ENCODE measurements at regions not wholly inside any gene's neighbourhood (a gene's known extent, or its start where the extent isn't known, plus 50 kb on each side); places are given as distances from the start of the nearest gene placed in this dataset.

DNA sequence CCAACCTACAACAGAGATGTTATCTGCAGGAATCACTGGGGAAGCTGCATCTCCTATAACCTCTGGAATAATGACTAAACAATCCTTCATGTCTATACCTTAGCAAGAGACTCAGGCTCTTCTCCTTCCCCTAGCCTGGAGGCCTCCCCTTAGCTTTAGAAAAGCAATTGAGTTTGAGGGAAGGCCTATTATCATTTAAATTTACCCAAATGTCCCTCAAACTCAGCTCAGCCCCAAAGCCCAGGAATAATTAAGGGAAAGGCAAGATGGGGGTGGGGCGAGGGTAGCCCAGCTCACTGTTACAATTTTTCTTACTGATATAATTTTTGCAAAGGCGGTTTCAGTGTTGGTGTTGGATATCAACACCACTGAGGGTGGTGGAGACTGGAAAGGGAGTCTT, 151.4 kb upstream of the EEA1 start:
- TF ChIP-seq, protein P1, sequence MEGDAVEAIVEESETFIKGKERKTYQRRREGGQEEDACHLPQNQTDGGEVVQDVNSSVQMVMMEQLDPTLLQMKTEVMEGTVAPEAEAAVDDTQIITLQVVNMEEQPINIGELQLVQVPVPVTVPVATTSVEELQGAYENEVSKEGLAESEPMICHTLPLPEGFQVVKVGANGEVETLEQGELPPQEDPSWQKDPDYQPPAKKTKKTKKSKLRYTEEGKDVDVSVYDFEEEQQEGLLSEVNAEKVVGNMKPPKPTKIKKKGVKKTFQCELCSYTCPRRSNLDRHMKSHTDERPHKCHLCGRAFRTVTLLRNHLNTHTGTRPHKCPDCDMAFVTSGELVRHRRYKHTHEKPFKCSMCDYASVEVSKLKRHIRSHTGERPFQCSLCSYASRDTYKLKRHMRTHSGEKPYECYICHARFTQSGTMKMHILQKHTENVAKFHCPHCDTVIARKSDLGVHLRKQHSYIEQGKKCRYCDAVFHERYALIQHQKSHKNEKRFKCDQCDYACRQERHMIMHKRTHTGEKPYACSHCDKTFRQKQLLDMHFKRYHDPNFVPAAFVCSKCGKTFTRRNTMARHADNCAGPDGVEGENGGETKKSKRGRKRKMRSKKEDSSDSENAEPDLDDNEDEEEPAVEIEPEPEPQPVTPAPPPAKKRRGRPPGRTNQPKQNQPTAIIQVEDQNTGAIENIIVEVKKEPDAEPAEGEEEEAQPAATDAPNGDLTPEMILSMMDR (IDR thresholded peaks at IDR 0.05; ENCODE audit: poor library complexity, severe bottlenecking): no peak
- no peak for TF ChIP-seq POLR2AphosphoS5 (IDR thresholded peaks at IDR 0.05)

Measured in neural cell (in vitro differentiated cells).